WTC11 (cell line): ENCODE measurements at regions not wholly inside any gene's neighbourhood (a gene's known extent, or its start where the extent isn't known, plus 50 kb on each side); places are given as distances from the start of the nearest gene placed in this dataset.

Source experiments
- FOXK1 ChIP-seq: sonication (generic); formaldehyde crosslinking; IDR thresholded peaks from 2 replicates; pipeline ENCODE4 v1.8.0; 2022; ENCODE audit warnings: mild to moderate bottlenecking, moderate library complexity, missing genetic modification reagents
- IRF1 ChIP-seq: sonication (generic); formaldehyde crosslinking; IDR thresholded peaks from 2 replicates; pipeline ENCODE4 v1.8.0; 2023; ENCODE audit warnings: missing genetic modification reagents
- JUN ChIP-seq: sonication (generic); formaldehyde crosslinking; IDR thresholded peaks from 2 replicates; pipeline ENCODE4 v1.8.0; 2023; ENCODE audit warnings: mild to moderate bottlenecking, missing genetic modification reagents
- NFYB ChIP-seq: sonication (generic); formaldehyde crosslinking; conservative IDR thresholded peaks from 2 replicates; pipeline ENCODE4 v1.8.0; 2022; ENCODE audit warnings: low read depth, missing genetic modification reagents
- NR2C2 ChIP-seq: sonication (generic); formaldehyde crosslinking; IDR thresholded peaks from 2 replicates; pipeline ENCODE4 v1.8.0; 2022; ENCODE audit warnings: mild to moderate bottlenecking, missing genetic modification reagents
- ZNF425 ChIP-seq: fragments of 250-450 bp; sonication (Bioruptor Pico); conservative IDR thresholded peaks from 2 replicates; pipeline ENCODE4 v1.9.0; 2021; ENCODE audit warnings: mild to moderate bottlenecking

- no peak for TF ChIP-seq FOXK1
- TF ChIP-seq ZNF425 (CRISPR knock-in tag), result no peak
- TF ChIP-seq IRF1 (CRISPR knock-in tag), result no peak
- no peak for TF ChIP-seq NFYB (CRISPR knock-in tag)
- TF ChIP-seq NR2C2 (CRISPR knock-in tag), result no peak
- TF ChIP-seq JUN (CRISPR knock-in tag), result no peak
Measured at GRCh38 chr3:28777806-28778475, 429.3 kb upstream of the AZI2 start.
